CD14-positive monocyte (primary cell): ENCODE measurements at regions not wholly inside any gene's neighbourhood (a gene's known extent, or its start where the extent isn't known, plus 50 kb on each side); places are given as distances from the start of the nearest gene placed in this dataset.

ENCODE experiments used
- DNase-seq, 3 donors: peaks; one replicate each; pipeline ENCODE4 v3.0.0-alpha.2; 2011 to 2022
- H2AFZ ChIP-seq: 2 replicates; pipeline ENCODE4 v1.6.0; 2012; ENCODE audit warnings: mild to moderate bottlenecking, low read depth, low read length, inconsistent platforms; ENCODE audit not compliant: insufficient read depth, poor library complexity, severe bottlenecking
- H3K27ac ChIP-seq, 2 donors: 1 replicate in 1 of 2; 2 replicates in 1 of 2; pipeline ENCODE4 v1.5.1; 2012 to 2013; ENCODE audit warnings: low read length in 2 of 2, control low read depth in 1 of 2, inconsistent platforms in 1 of 2, low read depth in 1 of 2, mild to moderate bottlenecking in 1 of 2
- H3K27me3 ChIP-seq, 2 donors: one replicate each; pipeline versions ENCODE4 v1.6.0 to v1.6.1; 2011 to 2013; ENCODE audit warnings: low read length in 2 of 2; ENCODE audit not compliant: control insufficient read depth in 2 of 2, insufficient read depth in 2 of 2
- H3K36me3 ChIP-seq, 2 donors: replicated peaks in 1 of 2; 1 replicate in 1 of 2; 2 replicates in 1 of 2; pipeline versions ENCODE4 v1.5.1 to v1.6.1; 2012 to 2013; ENCODE audit warnings: low read length in 2 of 2, control low read depth in 1 of 2, inconsistent platforms in 1 of 2, mild to moderate bottlenecking in 1 of 2; ENCODE audit not compliant: insufficient read depth in 2 of 2, control insufficient read depth in 1 of 2
- H3K4me1 ChIP-seq, 2 donors: 1 replicate in 1 of 2; 2 replicates in 1 of 2; pipeline versions ENCODE4 v1.5.1 to v1.6.1; 2012 to 2013; ENCODE audit warnings: low read length in 2 of 2, control low read depth in 1 of 2, inconsistent platforms in 1 of 2, mild to moderate bottlenecking in 1 of 2, moderate library complexity in 1 of 2; ENCODE audit not compliant: insufficient read depth in 2 of 2, control insufficient read depth in 1 of 2
- H3K4me2 ChIP-seq: replicated peaks from 2 replicates; pipeline ENCODE3; 2012; ENCODE audit warnings: low read length, moderate library complexity, mild to moderate bottlenecking; ENCODE audit not compliant: poor library complexity, severe bottlenecking; ENCODE audit errors: extremely low read depth
- H3K4me3 ChIP-seq, 3 experiments: fragments of 200-600 bp in 1 of 3; sonication (generic) in 1 of 3; replicated peaks in 1 of 3; 1 replicate in 2 of 3; 2 replicates in 1 of 3; pipeline ENCODE4 v1.5.1; 2011 to 2013; ENCODE audit warnings: low read length in 3 of 3, mild to moderate bottlenecking in 3 of 3, control low read depth in 2 of 3, low read depth in 2 of 3, inconsistent platforms in 1 of 3, moderate library complexity in 1 of 3
- H3K79me2 ChIP-seq: 2 replicates; pipeline ENCODE4 v1.6.0; 2012; ENCODE audit warnings: mild to moderate bottlenecking, control low read depth, inconsistent platforms, low read length, moderate library complexity; ENCODE audit not compliant: insufficient read depth
- H3K9ac ChIP-seq: 2 replicates; pipeline ENCODE4 v1.6.0; 2017; ENCODE audit warnings: low read length, mild to moderate bottlenecking; ENCODE audit not compliant: insufficient read depth, poor library complexity, severe bottlenecking
- H3K9me3 ChIP-seq, 2 donors: replicated peaks in 1 of 2; 1 replicate in 1 of 2; 2 replicates in 1 of 2; pipeline versions ENCODE4 v1.5.1 to v1.6.1; 2012 to 2013; ENCODE audit warnings: low read length in 2 of 2, control low read depth in 1 of 2; ENCODE audit not compliant: control insufficient read depth in 1 of 2, insufficient read depth in 1 of 2
- H4K20me1 ChIP-seq: 2 replicates; pipeline ENCODE4 v1.6.0; 2012; ENCODE audit warnings: mild to moderate bottlenecking, low read length, control low read depth, moderate library complexity; ENCODE audit not compliant: insufficient read depth
- H3K27ac Mint-ChIP-seq, 7 donors: one replicate each; pipeline ENCODE4 v1.8.0; 2020; ENCODE audit warnings: mild to moderate bottlenecking in 7 of 7, mixed read lengths in 7 of 7, moderate library complexity in 6 of 7, inconsistent platforms in 2 of 7
- H3K27me3 Mint-ChIP-seq, 3 donors: one replicate each; pipeline ENCODE4 v1.8.0; 2021 to 2022; ENCODE audit warnings: low read depth in 3 of 3, mild to moderate bottlenecking in 3 of 3, mixed read lengths in 3 of 3, moderate library complexity in 3 of 3, inconsistent platforms in 1 of 3
- H3K36me3 Mint-ChIP-seq, 2 donors: one replicate each; pipeline ENCODE4 v1.8.0; 2020; ENCODE audit warnings: mixed read lengths in 2 of 2, inconsistent platforms in 1 of 2, mild to moderate bottlenecking in 1 of 2
- H3K4me1 Mint-ChIP-seq: one replicate; pipeline ENCODE4 v1.8.0; 2020; ENCODE audit warnings: mild to moderate bottlenecking, mixed read lengths
- H3K4me3 Mint-ChIP-seq, 2 donors: one replicate each; pipeline ENCODE4 v1.8.0; 2020; ENCODE audit warnings: mild to moderate bottlenecking in 2 of 2, mixed read lengths in 2 of 2, moderate library complexity in 1 of 2
- H3K9me3 Mint-ChIP-seq, 7 donors: one replicate each; pipeline ENCODE4 v1.8.0; 2020 to 2022; ENCODE audit warnings: mixed read lengths in 7 of 7, mild to moderate bottlenecking in 6 of 7, moderate library complexity in 6 of 7, inconsistent platforms in 2 of 7
- WGBS: methylation state at CpG from one replicate; pipeline ENCODE4 v1.1.5; 2013; ENCODE audit warnings: missing lambda C conversion rate; ENCODE audit not compliant: insufficient coverage; 5-methylcytosine and 5-hydroxymethylcytosine counted together
- intact Hi-C, 2 donors: fragments of 100-400 bp; cut with micrococcal nuclease; formaldehyde crosslinking; loops; one replicate each; pipeline versions ENCODE4 v1.15.0 to v1.15.1; 2023
- TF ChIP-seq, protein P1 (sequence below): fragments of 200-600 bp; IDR thresholded peaks from one replicate; pipeline ENCODE4 v1.8.0; 2022; ENCODE audit warnings: antibody characterized with exemption, mild to moderate bottlenecking

DNA sequence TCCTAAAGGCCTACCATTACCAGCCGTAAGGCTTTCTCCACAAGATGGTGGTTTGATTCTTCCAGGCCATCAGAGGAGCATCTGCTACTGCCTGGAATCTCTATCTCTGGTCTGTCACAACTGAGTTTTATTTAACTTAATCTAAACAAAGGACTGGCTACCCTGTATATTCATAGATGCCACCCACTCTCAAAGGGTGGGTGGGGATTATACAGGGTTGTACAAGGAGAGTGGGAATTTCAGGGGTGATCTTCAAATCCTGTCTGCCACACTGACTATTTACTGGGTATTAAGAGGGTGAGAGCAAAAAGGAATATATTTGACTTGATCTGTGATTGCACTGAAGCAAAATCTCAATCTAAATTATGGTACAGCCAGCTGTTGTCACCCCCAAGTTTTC lies 253.3 kb downstream of the MBNL1 start:
- no peaks in the 10 kb centered on the region for H3K4me1 ChIP-seq
- H3K27ac ChIP-seq = no peak overlapping the region
- Mint-ChIP-seq H3K27me3 (no peaks in the 10 kb centered on the region), H3K9me3 (no peaks in the 10 kb centered on the region), H3K4me1 (no peaks in the 10 kb centered on the region), H3K36me3 (no peaks in the 10 kb centered on the region), H3K27ac (peak overlapping the region in 1 of 7 donors; percentile 37), H3K4me3 (no peak overlapping the region)
- no CpG with 5 or more reads among the region's 1 CpG for WGBS
- no peaks in the 10 kb centered on the region for H4K20me1 ChIP-seq
- no peaks in the 10 kb centered on the region for H3K27me3 ChIP-seq
- H3K4me3 ChIP-seq = no peak overlapping the region
- no peak overlapping the region for H3K4me2 ChIP-seq
- no peak for DNase-seq
- no peaks in the 10 kb centered on the region for H3K36me3 ChIP-seq
- intact Hi-C loops = no loop called here
- TF ChIP-seq, protein P1, sequence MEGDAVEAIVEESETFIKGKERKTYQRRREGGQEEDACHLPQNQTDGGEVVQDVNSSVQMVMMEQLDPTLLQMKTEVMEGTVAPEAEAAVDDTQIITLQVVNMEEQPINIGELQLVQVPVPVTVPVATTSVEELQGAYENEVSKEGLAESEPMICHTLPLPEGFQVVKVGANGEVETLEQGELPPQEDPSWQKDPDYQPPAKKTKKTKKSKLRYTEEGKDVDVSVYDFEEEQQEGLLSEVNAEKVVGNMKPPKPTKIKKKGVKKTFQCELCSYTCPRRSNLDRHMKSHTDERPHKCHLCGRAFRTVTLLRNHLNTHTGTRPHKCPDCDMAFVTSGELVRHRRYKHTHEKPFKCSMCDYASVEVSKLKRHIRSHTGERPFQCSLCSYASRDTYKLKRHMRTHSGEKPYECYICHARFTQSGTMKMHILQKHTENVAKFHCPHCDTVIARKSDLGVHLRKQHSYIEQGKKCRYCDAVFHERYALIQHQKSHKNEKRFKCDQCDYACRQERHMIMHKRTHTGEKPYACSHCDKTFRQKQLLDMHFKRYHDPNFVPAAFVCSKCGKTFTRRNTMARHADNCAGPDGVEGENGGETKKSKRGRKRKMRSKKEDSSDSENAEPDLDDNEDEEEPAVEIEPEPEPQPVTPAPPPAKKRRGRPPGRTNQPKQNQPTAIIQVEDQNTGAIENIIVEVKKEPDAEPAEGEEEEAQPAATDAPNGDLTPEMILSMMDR = no peak
- H3K9ac ChIP-seq = no peak overlapping the region
- no peaks in the 10 kb centered on the region for H3K9me3 ChIP-seq
- no peaks in the 10 kb centered on the region for H3K79me2 ChIP-seq
- no peak overlapping the region for H2AFZ ChIP-seq

DNA sequence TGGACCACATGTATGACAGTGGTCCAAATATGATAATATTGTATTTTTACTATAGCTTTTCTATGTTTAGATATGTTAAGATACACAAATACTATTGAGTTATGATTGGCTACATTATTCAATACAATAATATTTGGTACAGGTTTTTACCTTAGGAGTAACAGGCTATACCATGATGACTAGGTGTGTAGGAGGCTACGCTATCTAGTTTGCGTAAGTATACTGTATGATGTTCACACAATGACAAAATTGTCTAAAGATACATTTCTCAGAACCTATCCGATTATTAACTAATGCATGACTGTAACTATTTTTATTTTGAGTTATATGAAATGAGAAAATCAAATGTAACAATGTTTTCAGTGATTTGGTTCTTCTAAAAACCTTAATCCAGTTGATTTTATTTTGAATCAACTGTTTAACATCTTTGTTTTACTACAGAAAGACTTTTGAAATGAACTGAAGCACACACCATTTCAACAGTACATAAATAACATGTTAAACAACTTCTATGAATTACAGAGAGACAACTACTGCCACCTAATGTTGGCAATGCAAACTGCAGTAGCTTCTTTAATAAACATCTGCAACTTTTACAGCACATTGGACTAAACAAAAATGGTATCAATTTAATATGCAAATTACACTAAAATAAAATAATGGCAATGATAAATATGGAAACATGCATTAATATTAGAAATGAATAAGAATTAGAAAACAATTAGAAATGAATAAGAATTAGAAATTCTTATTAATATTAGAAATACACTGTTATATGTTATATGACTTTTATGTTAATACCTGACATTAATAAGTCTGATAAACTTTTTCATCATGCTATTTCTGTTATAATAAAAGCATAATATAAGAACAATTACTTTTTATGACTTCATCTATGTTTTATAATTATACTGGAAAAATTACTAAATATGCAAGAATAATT lies 255.7 kb downstream of the MBNL1 start:
- no peaks in the 10 kb centered on the region for H3K4me1 Mint-ChIP-seq
- Histone ChIP-seq H3K4me2 (no peak overlapping the region), H3K4me3 (no peak overlapping the region), H3K27me3 (no peaks in the 10 kb centered on the region), H3K79me2 (no peaks in the 10 kb centered on the region), H3K36me3 (no peaks in the 10 kb centered on the region), H3K9me3 (no peaks in the 10 kb centered on the region), H4K20me1 (no peaks in the 10 kb centered on the region), H3K4me1 (no peaks in the 10 kb centered on the region), H3K9ac (no peak overlapping the region), H2AFZ (no peak overlapping the region), H3K27ac (no peak overlapping the region)
- no CpG with 5 or more reads among the region's 3 CpGs for WGBS
- H3K4me3 Mint-ChIP-seq = no peak overlapping the region
- H3K36me3 Mint-ChIP-seq = no peaks in the 10 kb centered on the region
- peaks cover 0 to 2% (median 0%) of the 10 kb centered on the region in 7 donors for H3K9me3 Mint-ChIP-seq
- H3K27ac Mint-ChIP-seq = no peak overlapping the region
- H3K27me3 Mint-ChIP-seq = no peaks in the 10 kb centered on the region
- TF ChIP-seq, protein P1 = peak; percentile 84
- peak; percentile 14 to 63 (median 28) for DNase-seq
- intact Hi-C loops = no loop called here
